IMR-90 (cell line): ENCODE measurements at regions not wholly inside any gene's neighbourhood (a gene's known extent, or its start where the extent isn't known, plus 50 kb on each side); places are given as distances from the start of the nearest gene placed in this dataset.

Experiments used
- ATAC-seq: fragments of 200-7000 bp; cut with Tn5 transposase; 2 replicates; pipeline ENCODE4 v1.9.1; 2020; ENCODE audit warnings: low read depth, mild to moderate bottlenecking, moderate library complexity
- BruUV-seq: library from RNA; stranded (reverse); fragments of 400-500 nt; replicated peaks from 2 replicates; lab custom pipeline; 2021; lab: Mats Ljungman, UMichigan
- CTCF ChIA-PET: fragments of 300-600 bp; formaldehyde crosslinking; extraction: SDS; loops from one replicate; lab custom pipeline; 2021; ENCODE audit warnings: antibody characterized with exemption; lab: Yijun Ruan, JAX
- POLR2A ChIA-PET: fragments of 300-600 bp; sonication (Branson Sonifier 250); formaldehyde crosslinking; loops from one replicate; lab custom pipeline; 2022; ENCODE audit warnings: antibody characterized with exemption; ENCODE audit not compliant: unreplicated experiment; lab: Charles Lee
- DNase-seq: peaks from one replicate; pipeline ENCODE4 v3.0.0; 2013
- H2AFZ ChIP-seq: replicated peaks from 2 replicates; pipeline ENCODE3; 2013; ENCODE audit warnings: low read length, mild to moderate bottlenecking; ENCODE audit not compliant: poor library complexity
- H2AK5ac ChIP-seq: 2 replicates; pipeline ENCODE4 v1.6.1; 2013; ENCODE audit warnings: low read depth, low read length, inconsistent platforms
- H2AK9ac ChIP-seq: replicated peaks from 2 replicates; pipeline ENCODE3; 2013; ENCODE audit warnings: mild to moderate bottlenecking, low read depth, low read length, moderate library complexity; ENCODE audit not compliant: poor library complexity
- H2BK120ac ChIP-seq: 2 replicates; pipeline ENCODE4 v1.6.1; 2013; ENCODE audit warnings: low read depth, low read length, inconsistent platforms
- H2BK15ac ChIP-seq: 3 replicates; pipeline ENCODE4 v1.6.1; 2013; ENCODE audit warnings: low read depth, low read length, inconsistent platforms
- H2BK20ac ChIP-seq: 2 replicates; pipeline ENCODE4 v1.6.1; 2013; ENCODE audit warnings: low read depth, mild to moderate bottlenecking, inconsistent platforms, low read length, moderate library complexity
- H2BK5ac ChIP-seq: 2 replicates; pipeline ENCODE4 v1.6.1; 2013; ENCODE audit warnings: mild to moderate bottlenecking, low read depth, low read length, inconsistent platforms; ENCODE audit not compliant: poor library complexity, severe bottlenecking
- H3K14ac ChIP-seq: replicated peaks from 2 replicates; pipeline ENCODE4 v1.6.1; 2013; ENCODE audit warnings: low read depth, low read length, inconsistent platforms
- H3K18ac ChIP-seq: 2 replicates; pipeline ENCODE4 v1.6.1; 2013; ENCODE audit warnings: low read depth, low read length, control low read depth
- H3K23ac ChIP-seq: 2 replicates; pipeline ENCODE4 v1.6.1; 2013; ENCODE audit warnings: low read depth, low read length, inconsistent platforms
- H3K27ac ChIP-seq: 2 replicates; pipeline ENCODE4 v1.5.1; 2013; ENCODE audit warnings: mild to moderate bottlenecking, control low read depth, low read length; ENCODE audit not compliant: insufficient read depth
- H3K27me3 ChIP-seq: 2 replicates; pipeline ENCODE4 v1.6.1; 2013; ENCODE audit warnings: low read length; ENCODE audit not compliant: control insufficient read depth, insufficient read depth
- H3K36me3 ChIP-seq: 2 replicates; pipeline ENCODE4 v1.6.1; 2013; ENCODE audit warnings: low read length, mixed read lengths; ENCODE audit not compliant: control insufficient read depth, insufficient read depth
- H3K4ac ChIP-seq: 2 replicates; pipeline ENCODE4 v1.6.1; 2013; ENCODE audit warnings: low read depth, low read length, inconsistent platforms
- H3K4me1 ChIP-seq: 2 replicates; pipeline ENCODE4 v1.6.1; 2013; ENCODE audit warnings: low read length, mixed read lengths; ENCODE audit not compliant: control insufficient read depth, insufficient read depth
- H3K4me2 ChIP-seq: 2 replicates; pipeline ENCODE4 v1.6.1; 2013; ENCODE audit warnings: low read depth, mild to moderate bottlenecking, control low read depth, low read length, moderate library complexity
- H3K4me3 ChIP-seq: 2 replicates; pipeline ENCODE4 v1.5.1; 2013; ENCODE audit warnings: low read depth, mild to moderate bottlenecking, control low read depth, low read length, moderate library complexity; ENCODE audit not compliant: insufficient read depth
- H3K56ac ChIP-seq: 2 replicates; pipeline ENCODE4 v1.6.1; 2013; ENCODE audit warnings: low read length, inconsistent platforms; ENCODE audit not compliant: insufficient read depth; ENCODE audit errors: extremely low read depth
- H3K79me1 ChIP-seq, 2 experiments: 2 replicates each; pipeline ENCODE4 v1.6.1; 2013; ENCODE audit warnings: low read length in 2 of 2, inconsistent platforms in 1 of 2, low read depth in 1 of 2
- H3K9ac ChIP-seq: 2 replicates; pipeline ENCODE4 v1.6.1; 2013; ENCODE audit warnings: low read depth, low read length, control low read depth
- H3K9me1 ChIP-seq: 2 replicates; pipeline ENCODE4 v1.6.1; 2013; ENCODE audit warnings: low read length, inconsistent platforms; ENCODE audit not compliant: insufficient read depth
- H3K9me3 ChIP-seq: 2 replicates; pipeline ENCODE4 v1.6.1; 2013; ENCODE audit warnings: low read length; ENCODE audit not compliant: control insufficient read depth, insufficient read depth
- H4K20me1 ChIP-seq: 2 replicates; pipeline ENCODE4 v1.6.1; 2013; ENCODE audit warnings: low read length, inconsistent platforms; ENCODE audit not compliant: insufficient read depth
- H4K5ac ChIP-seq: 2 replicates; pipeline ENCODE4 v1.6.1; 2013; ENCODE audit warnings: mild to moderate bottlenecking, low read depth, low read length, control low read depth
- H4K8ac ChIP-seq, 2 experiments: 2 replicates each; pipeline ENCODE4 v1.6.1; 2013; ENCODE audit warnings: low read depth in 2 of 2, low read length in 2 of 2, control low read depth in 1 of 2, inconsistent platforms in 1 of 2
- H4K91ac ChIP-seq: 2 replicates; pipeline ENCODE4 v1.6.1; 2013; ENCODE audit warnings: low read depth, low read length, inconsistent platforms; ENCODE audit not compliant: insufficient read depth
- CEBPB ChIP-seq: IDR thresholded peaks from 2 replicates; pipeline ENCODE4 v1.6.1; 2012; ENCODE audit warnings: low read depth, low read length, improper control_type of control experiment
- MXI1 ChIP-seq: IDR thresholded peaks from 2 replicates; pipeline ENCODE4 v1.6.1; 2012; ENCODE audit warnings: low read depth, mild to moderate bottlenecking, low read length, moderate library complexity, borderline replicate concordance
- WGBS, 2 experiments: methylation state at CpG; one replicate each; pipeline versions ENCODE4 v1.1.5 to v1.1.7; 2013; ENCODE audit warnings: missing lambda C conversion rate in 2 of 2; ENCODE audit not compliant: insufficient read length in 1 of 2; ENCODE audit errors: extremely low coverage in 2 of 2; 5-methylcytosine and 5-hydroxymethylcytosine counted together
- dilution Hi-C: fragments of 300-500 bp; cut with HindIII; formaldehyde crosslinking; loops from one replicate; pipeline ENCODE4 v1.14.3; 2018; ENCODE audit warnings: low sequenced_read_pairs; ENCODE audit not compliant: unreplicated experiment
- in situ Hi-C: fragments of 300-500 bp; cut with MboI; formaldehyde crosslinking; loops from 3 replicates; pipeline ENCODE4 v1.14.3; 2019; ENCODE audit warnings: low sequenced_read_pairs, inconsistent platforms, mixed read lengths
- intact Hi-C: fragments of 100-400 bp; cut with micrococcal nuclease; formaldehyde crosslinking; loops from 2 replicates; pipeline ENCODE4 v1.10.0; 2022

GRCh38 chr11:134837166-134837886 is 425.3 kb upstream of the B3GAT1 start:
- H4K8ac ChIP-seq, result no peak overlapping the region
- in situ Hi-C loops, result no loop called here

More at GRCh38 chr11:134837166-134837886, 425.3 kb upstream of the B3GAT1 start:
- ChIA-PET POLR2A (no interaction called here), CTCF (no interaction called here)
- no peaks in the 10 kb centered on the region for H3K79me1 ChIP-seq
- no peaks in the 10 kb centered on the region for H4K20me1 ChIP-seq
- no peak overlapping the region for H2BK15ac ChIP-seq
- intact Hi-C loops (no loop called here), dilution Hi-C loops (no loop called here)
- no peaks in the 10 kb centered on the region for H3K4me1 ChIP-seq
- H3K27me3 ChIP-seq, result no peaks in the 10 kb centered on the region
- H3K9ac ChIP-seq, result no peak overlapping the region
- no peak for DNase-seq
- H2AFZ ChIP-seq, result no peak overlapping the region
- no peak overlapping the region for H3K18ac ChIP-seq
- no peak overlapping the region for H3K4me2 ChIP-seq
- no peak for ATAC-seq
- no peak overlapping the region for H2BK120ac ChIP-seq
- H3K4me3 ChIP-seq, result no peak overlapping the region
- no peak overlapping the region for H2BK5ac ChIP-seq
- WGBS, 2 experiments, result no CpG with 5 or more reads among the region's 7 CpGs
- no peak overlapping the region for H3K23ac ChIP-seq
- no peak overlapping the region for H4K91ac ChIP-seq
- no peaks in the 10 kb centered on the region for H3K36me3 ChIP-seq
- peaks cover 29% of the 10 kb centered on the region for H3K9me3 ChIP-seq
- H2AK9ac ChIP-seq, result no peak overlapping the region
- H3K56ac ChIP-seq, result no peak overlapping the region
- no peak overlapping the region for H2AK5ac ChIP-seq
- H3K14ac ChIP-seq, result no peak overlapping the region
- H4K5ac ChIP-seq, result no peak overlapping the region
- H2BK20ac ChIP-seq, result no peak overlapping the region
- no peak overlapping the region for H3K27ac ChIP-seq
- no peak overlapping the region for H3K4ac ChIP-seq
- no peak for TF ChIP-seq MXI1
- TF ChIP-seq CEBPB, result no peak
- no peaks in the 10 kb centered on the region for H3K9me1 ChIP-seq
- BruUV-seq, result no TSS peak
